H9 (cell line): ENCODE measurements at regions not wholly inside any gene's neighbourhood (a gene's known extent, or its start where the extent isn't known, plus 50 kb on each side); places are given as distances from the start of the nearest gene placed in this dataset.

Experiments
- DNase-seq: peaks from one replicate; pipeline ENCODE4 v3.0.0-alpha.2; 2017
- H2AFZ ChIP-seq: one replicate; pipeline ENCODE4 v1.6.1; 2013; ENCODE audit warnings: mild to moderate bottlenecking, low read length, control low read depth, moderate library complexity
- H2AK5ac ChIP-seq: 2 replicates; pipeline ENCODE4 v1.6.1; 2013; ENCODE audit warnings: low read length, control low read depth, mixed read lengths; ENCODE audit not compliant: insufficient read length
- H2BK120ac ChIP-seq: one replicate; pipeline ENCODE4 v1.6.1; 2013; ENCODE audit warnings: low read depth, mild to moderate bottlenecking, low read length, control low read depth, inconsistent platforms; ENCODE audit not compliant: poor library complexity, severe bottlenecking
- H2BK12ac ChIP-seq: 2 replicates; pipeline ENCODE4 v1.6.1; 2013; ENCODE audit warnings: low read length, control low read depth, mixed read lengths, low read depth; ENCODE audit not compliant: insufficient read length
- H2BK15ac ChIP-seq: 2 replicates; pipeline ENCODE4 v1.6.1; 2013; ENCODE audit warnings: low read depth, low read length, control low read depth
- H2BK20ac ChIP-seq: one replicate; pipeline ENCODE4 v1.6.1; 2013; ENCODE audit warnings: low read depth, mild to moderate bottlenecking, low read length, control low read depth, inconsistent platforms; ENCODE audit not compliant: poor library complexity, severe bottlenecking
- H2BK5ac ChIP-seq: 2 replicates; pipeline ENCODE4 v1.6.1; 2013; ENCODE audit warnings: low read length, control low read depth, mixed read lengths; ENCODE audit not compliant: insufficient read length
- H3K14ac ChIP-seq: 2 replicates; pipeline ENCODE4 v1.6.1; 2013; ENCODE audit warnings: low read length, control low read depth; ENCODE audit not compliant: insufficient read depth
- H3K18ac ChIP-seq: 2 replicates; pipeline ENCODE4 v1.6.1; 2013; ENCODE audit warnings: low read depth, mild to moderate bottlenecking, mixed read lengths, low read length, control low read depth; ENCODE audit not compliant: insufficient read length
- H3K23ac ChIP-seq: 2 replicates; pipeline ENCODE4 v1.6.1; 2013; ENCODE audit warnings: low read length, control low read depth, mixed read lengths, low read depth; ENCODE audit not compliant: insufficient read length
- H3K23me2 ChIP-seq: 2 replicates; pipeline ENCODE4 v1.6.1; 2013; ENCODE audit warnings: low read depth, mild to moderate bottlenecking, mixed read lengths, low read length, control low read depth; ENCODE audit not compliant: insufficient read length, poor library complexity, severe bottlenecking
- H3K27ac ChIP-seq: 2 replicates; pipeline ENCODE4 v1.5.1; 2013; ENCODE audit warnings: low read length, control low read depth, mixed read lengths, low read depth; ENCODE audit not compliant: insufficient read length
- H3K27me3 ChIP-seq: 2 replicates; pipeline ENCODE4 v1.6.1; 2013; ENCODE audit warnings: low read length, control low read depth, inconsistent platforms; ENCODE audit not compliant: insufficient read depth
- H3K4ac ChIP-seq: 2 replicates; pipeline ENCODE4 v1.6.1; 2013; ENCODE audit warnings: low read depth, mild to moderate bottlenecking, control low read depth, inconsistent platforms, low read length, moderate library complexity
- H3K4me1 ChIP-seq: 2 replicates; pipeline ENCODE4 v1.6.1; 2013; ENCODE audit warnings: low read length, control low read depth, inconsistent platforms; ENCODE audit not compliant: insufficient read depth
- H3K4me2 ChIP-seq: 2 replicates; pipeline ENCODE4 v1.6.1; 2013; ENCODE audit warnings: low read length, control low read depth, mixed read lengths; ENCODE audit not compliant: insufficient read length, insufficient read depth
- H3K56ac ChIP-seq: 2 replicates; pipeline ENCODE4 v1.6.1; 2013; ENCODE audit warnings: low read depth, mild to moderate bottlenecking, mixed read lengths, low read length, control low read depth; ENCODE audit not compliant: insufficient read length
- H3K79me1 ChIP-seq: 2 replicates; pipeline ENCODE4 v1.6.1; 2013; ENCODE audit warnings: low read depth, mild to moderate bottlenecking, moderate library complexity, low read length, control low read depth, inconsistent platforms; ENCODE audit not compliant: insufficient read depth, poor library complexity, severe bottlenecking
- H3K79me2 ChIP-seq: 2 replicates; pipeline ENCODE4 v1.6.1; 2013; ENCODE audit warnings: low read length, control low read depth, inconsistent platforms; ENCODE audit not compliant: insufficient read depth
- H3K9ac ChIP-seq: 2 replicates; pipeline ENCODE4 v1.6.1; 2013; ENCODE audit warnings: low read length, control low read depth, mixed read lengths; ENCODE audit not compliant: insufficient read length; ENCODE audit errors: extremely low read depth
- H3K9me3 ChIP-seq: one replicate; pipeline ENCODE4 v1.6.1; 2013; ENCODE audit warnings: low read depth, low read length, inconsistent platforms; ENCODE audit not compliant: control insufficient read depth
- H3T11ph ChIP-seq: one replicate; pipeline ENCODE4 v1.6.1; 2013; ENCODE audit warnings: mild to moderate bottlenecking, low read length, control low read depth, inconsistent platforms
- H4K20me1 ChIP-seq: one replicate; pipeline ENCODE4 v1.6.1; 2013; ENCODE audit not compliant: control insufficient read depth, insufficient read length, insufficient read depth
- H4K5ac ChIP-seq: 2 replicates; pipeline ENCODE4 v1.6.1; 2013; ENCODE audit warnings: low read depth, mild to moderate bottlenecking, mixed read lengths, low read length, control low read depth; ENCODE audit not compliant: insufficient read length
- H4K8ac ChIP-seq: replicated peaks from 2 replicates; pipeline ENCODE4 v1.6.1; 2013; ENCODE audit warnings: low read length, control low read depth, mixed read lengths, low read depth; ENCODE audit not compliant: insufficient read length
- H4K91ac ChIP-seq: 2 replicates; pipeline ENCODE4 v1.6.1; 2013; ENCODE audit warnings: low read depth, mild to moderate bottlenecking, moderate library complexity, mixed read lengths, low read length, control low read depth; ENCODE audit not compliant: insufficient read length
- H3K27ac Mint-ChIP-seq, 3 experiments: 2 replicates in 2 of 3; 3 replicates in 1 of 3; pipeline ENCODE4 v1.8.0; 2020 to 2021; ENCODE audit warnings: mixed read lengths in 3 of 3, mild to moderate bottlenecking in 1 of 3, moderate library complexity in 1 of 3
- H3K27me3 Mint-ChIP-seq: 2 replicates; pipeline ENCODE4 v1.8.0; 2021; ENCODE audit warnings: low read depth, mild to moderate bottlenecking, moderate library complexity, mixed read lengths
- H3K36me3 Mint-ChIP-seq, 3 experiments: 2 replicates in 2 of 3; 3 replicates in 1 of 3; pipeline ENCODE4 v1.8.0; 2020 to 2021; ENCODE audit warnings: low read depth in 3 of 3, mixed read lengths in 3 of 3; ENCODE audit not compliant: insufficient read depth in 1 of 3
- H3K4me1 Mint-ChIP-seq, 2 experiments: 2 replicates each; pipeline ENCODE4 v1.8.0; 2020; ENCODE audit warnings: mixed read lengths in 2 of 2
- H3K4me3 Mint-ChIP-seq, 2 experiments: 2 replicates in 1 of 2; 3 replicates in 1 of 2; pipeline ENCODE4 v1.8.0; 2020 to 2021; ENCODE audit warnings: mild to moderate bottlenecking in 2 of 2, mixed read lengths in 2 of 2, moderate library complexity in 1 of 2
- H3K9me3 Mint-ChIP-seq, 2 experiments: 2 replicates in 1 of 2; 3 replicates in 1 of 2; pipeline ENCODE4 v1.8.0; 2020; ENCODE audit warnings: mild to moderate bottlenecking in 2 of 2, mixed read lengths in 2 of 2, moderate library complexity in 1 of 2
- CTCF ChIP-seq: fragments of 200-600 bp; sonication (generic); conservative IDR thresholded peaks from 3 replicates; pipeline ENCODE4 v1.8.0; 2021; ENCODE audit warnings: antibody characterized with exemption, mild to moderate bottlenecking
- WGBS: extraction: QIAGEN DNeasy Blood & Tissue Kit; methylation state at CpG from one replicate; pipeline ENCODE4 v1.1.7; 2013; ENCODE audit warnings: missing lambda C conversion rate, low lambda C conversion rate, mixed read lengths; ENCODE audit not compliant: insufficient read length; ENCODE audit errors: extremely low coverage; 5-methylcytosine and 5-hydroxymethylcytosine counted together

GRCh38 chr20:1801929-1802306, 93.3 kb upstream of the SIRPA start:
- H3K18ac ChIP-seq, result no peak overlapping the region
- no peak overlapping the region for H2BK20ac ChIP-seq
- H3K9me3 ChIP-seq, result no peaks in the 10 kb centered on the region
- Mint-ChIP-seq H3K4me3 (peak overlapping the region; percentile 66 to 87), H3K4me1 (peaks cover 41 to 44% of the 10 kb centered on the region in 2 experiments), H3K27ac (no peak overlapping the region), H3K27me3 (peaks cover 39% of the 10 kb centered on the region), H3K9me3 (no peaks in the 10 kb centered on the region), H3K36me3 (no peaks in the 10 kb centered on the region)
- H3K4me1 ChIP-seq, result no peaks in the 10 kb centered on the region; the same call in 1 of the 2 replicates
- no peak overlapping the region for H3K23ac ChIP-seq
- no peak overlapping the region for H2AFZ ChIP-seq
- no peak overlapping the region for H3K9ac ChIP-seq
- H3K79me1 ChIP-seq, result no peaks in the 10 kb centered on the region
- no peak overlapping the region for H2BK15ac ChIP-seq
- no peak overlapping the region for H2BK5ac ChIP-seq
- H2BK120ac ChIP-seq, result no peak overlapping the region
- H3K79me2 ChIP-seq, result no peaks in the 10 kb centered on the region
- H4K5ac ChIP-seq, result no peak overlapping the region
- H4K20me1 ChIP-seq, result no peaks in the 10 kb centered on the region
- H3K4ac ChIP-seq, result no peak overlapping the region
- DNase-seq, result no peak
- H3K4me2 ChIP-seq, result peak overlapping the region; percentile 83
- no peak overlapping the region for H3K27ac ChIP-seq
- no peak overlapping the region for H3K14ac ChIP-seq
- no peak overlapping the region for H3K56ac ChIP-seq
- peaks cover 8% of the 10 kb centered on the region; the same call in 1 of the 2 replicates for H3K27me3 ChIP-seq
- no peak overlapping the region for H4K91ac ChIP-seq
- H4K8ac ChIP-seq, result no peak overlapping the region
- peaks cover 13% of the 10 kb centered on the region for H3K23me2 ChIP-seq
- no peak overlapping the region for H2AK5ac ChIP-seq
- no peak overlapping the region for H2BK12ac ChIP-seq
- no peak for TF ChIP-seq CTCF
- no CpG with 5 or more reads among the region's 6 CpGs for WGBS
- H3T11ph ChIP-seq, result no peak overlapping the region
